T-helper 2 cell (primary cell): ENCODE measurements at regions not wholly inside any gene's neighbourhood (a gene's known extent, or its start where the extent isn't known, plus 50 kb on each side); places are given as distances from the start of the nearest gene placed in this dataset.
A peak's percentile ranks its signal among the peaks of the same experiment; 100 is the strongest.
"Not testable (repeated sequence)": the region's sequence is repeated elsewhere in the genome, so short reads cannot be mapped to it uniquely, and the experiment has no call there.

Experiments
- DNase-seq, 5 experiments: peaks; one replicate each; pipeline versions ENCODE4 v3.0.0 to v3.0.0-alpha.2; 2012 to 2022

- DNase-seq = no peak
These were observed 102.1 kb downstream of the CRPPA start for GRCh38 chr7:16318989-16319915.

- no peak for DNase-seq
These were observed 102.9 kb downstream of the CRPPA start for GRCh38 chr7:16318463-16318862.

GRCh38 chr7:16317406-16317805, 103.9 kb downstream of the CRPPA start:
- no peak for DNase-seq

GRCh38 chr7:16315280-16315679, 106.1 kb downstream of the CRPPA start:
- DNase-seq = no peak

GRCh38 chr7:16309129-16309528, 112.2 kb downstream of the CRPPA start:
- no peak for DNase-seq

GRCh38 chr7:16301291-16301690, 120.0 kb downstream of the CRPPA start:
- no peak for DNase-seq

GRCh38 chr7:16300361-16300895, 120.9 kb downstream of the CRPPA start:
- no peak for DNase-seq

- DNase-seq = no peak
These were observed 121.5 kb downstream of the CRPPA start for GRCh38 chr7:16299853-16300252.

GRCh38 chr7:16298221-16298620, 123.1 kb downstream of the CRPPA start:
- no peak for DNase-seq

- DNase-seq = no peak
These were observed 125.8 kb downstream of the CRPPA start for GRCh38 chr7:16295558-16295957.

GRCh38 chr7:16293669-16294425, 127.5 kb downstream of the CRPPA start:
- no peak for DNase-seq

GRCh38 chr7:16284581-16284980, 136.8 kb downstream of the CRPPA start:
- no peak for DNase-seq

- no peak for DNase-seq
These were observed 143.1 kb downstream of the CRPPA start for GRCh38 chr7:16278167-16278787.

- no peak for DNase-seq
These were observed 149.2 kb downstream of the CRPPA start for GRCh38 chr7:16271990-16272665.

GRCh38 chr7:16271355-16271915, 149.9 kb downstream of the CRPPA start:
- no peak for DNase-seq

GRCh38 chr7:16270844-16271243, 150.5 kb downstream of the CRPPA start:
- DNase-seq = no peak

GRCh38 chr7:16268821-16269768, 152.2 kb downstream of the CRPPA start:
- DNase-seq = peak in 1 of 5 experiments; percentile 49

GRCh38 chr7:16267953-16268820, 153.2 kb downstream of the CRPPA start:
- DNase-seq = no peak

GRCh38 chr7:16266877-16267276, 154.5 kb downstream of the CRPPA start:
- no peak for DNase-seq

GRCh38 chr7:16266470-16266869, 154.9 kb downstream of the CRPPA start:
- not testable (repeated sequence) for DNase-seq
